ENCODE measurements at regions not wholly inside any gene's neighbourhood (a gene's known extent, or its start where the extent isn't known, plus 50 kb on each side); places are given as distances from the start of the nearest gene placed in this dataset.

DNA sequence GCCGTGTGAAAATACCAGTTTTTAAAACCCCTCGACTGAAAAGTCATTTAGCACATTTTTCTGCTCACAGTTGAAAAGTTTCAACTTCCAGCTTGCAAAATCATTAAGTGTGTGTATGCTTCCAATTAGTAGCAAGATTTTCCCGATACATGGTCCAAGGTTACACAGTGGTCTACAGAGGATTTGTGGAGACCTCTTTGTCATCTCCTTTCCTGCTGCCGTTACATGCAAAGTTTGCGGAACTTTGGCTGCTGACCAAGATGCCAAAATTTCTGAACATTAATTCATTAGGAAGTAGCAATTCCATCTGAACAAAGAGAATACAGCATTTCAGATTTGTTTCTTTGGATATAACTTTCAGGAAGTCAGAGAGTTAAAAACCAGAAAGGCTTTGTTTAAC, 474.6 kb downstream of the PLCL1 start:
- TF ChIP-seq, protein P1, sequence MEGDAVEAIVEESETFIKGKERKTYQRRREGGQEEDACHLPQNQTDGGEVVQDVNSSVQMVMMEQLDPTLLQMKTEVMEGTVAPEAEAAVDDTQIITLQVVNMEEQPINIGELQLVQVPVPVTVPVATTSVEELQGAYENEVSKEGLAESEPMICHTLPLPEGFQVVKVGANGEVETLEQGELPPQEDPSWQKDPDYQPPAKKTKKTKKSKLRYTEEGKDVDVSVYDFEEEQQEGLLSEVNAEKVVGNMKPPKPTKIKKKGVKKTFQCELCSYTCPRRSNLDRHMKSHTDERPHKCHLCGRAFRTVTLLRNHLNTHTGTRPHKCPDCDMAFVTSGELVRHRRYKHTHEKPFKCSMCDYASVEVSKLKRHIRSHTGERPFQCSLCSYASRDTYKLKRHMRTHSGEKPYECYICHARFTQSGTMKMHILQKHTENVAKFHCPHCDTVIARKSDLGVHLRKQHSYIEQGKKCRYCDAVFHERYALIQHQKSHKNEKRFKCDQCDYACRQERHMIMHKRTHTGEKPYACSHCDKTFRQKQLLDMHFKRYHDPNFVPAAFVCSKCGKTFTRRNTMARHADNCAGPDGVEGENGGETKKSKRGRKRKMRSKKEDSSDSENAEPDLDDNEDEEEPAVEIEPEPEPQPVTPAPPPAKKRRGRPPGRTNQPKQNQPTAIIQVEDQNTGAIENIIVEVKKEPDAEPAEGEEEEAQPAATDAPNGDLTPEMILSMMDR (conservative IDR thresholded peaks at IDR 0.05; ENCODE audit: low read depth, low read length), result no peak
- no peak for TF ChIP-seq EZH2 (IDR thresholded peaks at IDR 0.05; ENCODE audit: borderline replicate concordance, low read depth, low read length, poor library complexity, severe bottlenecking)

Data from A673 (cell line).